ENCODE measurements at regions not wholly inside any gene's neighbourhood (a gene's known extent, or its start where the extent isn't known, plus 50 kb on each side); places are given as distances from the start of the nearest gene placed in this dataset.

DNA sequence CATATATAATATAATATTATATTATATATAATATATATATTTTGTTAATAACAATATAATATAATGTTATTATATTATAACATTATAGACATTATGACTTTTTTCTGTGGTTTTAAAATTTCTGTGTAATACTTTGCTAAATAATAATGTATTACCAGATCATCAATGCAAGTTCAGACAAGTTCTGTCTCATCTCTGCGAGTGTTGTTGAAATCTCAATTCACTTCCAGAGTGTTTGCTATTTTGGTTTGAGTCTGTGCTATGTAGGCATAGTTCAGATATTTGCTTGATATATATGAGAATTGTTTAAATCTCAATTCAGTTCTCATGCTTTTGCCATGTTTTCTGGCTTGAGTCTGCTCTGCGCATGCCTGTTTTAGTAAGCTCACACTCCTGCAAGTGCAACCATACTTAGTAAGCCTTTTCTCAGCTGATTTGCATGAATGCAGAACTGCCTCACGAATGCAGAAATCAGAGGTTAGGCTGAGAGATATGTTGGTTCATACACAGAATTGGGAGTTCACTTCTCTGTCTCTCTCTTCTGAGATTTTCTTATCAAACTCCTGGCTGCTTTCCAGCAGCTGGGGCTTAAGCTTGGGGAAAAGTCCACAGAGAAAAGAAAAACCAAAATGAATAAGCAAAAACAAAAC, 830.2 kb upstream of the SORCS1 start:
- no peak overlapping the region for H3K27ac ChIP-seq (ENCODE audit: low read depth, low read length)
- peak in 2 of 6 donors; percentile 4 to 6 for DNase-seq (ENCODE audit: low read depth in 4 of 6, low spot score in 6 of 6)
- no peaks in the 10 kb centered on the region for H3K9me3 ChIP-seq (ENCODE audit: control insufficient read depth, insufficient read depth, low read length)
- H3K4me1 ChIP-seq (ENCODE audit: control insufficient read depth, insufficient read depth, low read length) = no peaks in the 10 kb centered on the region
- H3K27me3 ChIP-seq (ENCODE audit: control insufficient read depth, insufficient read depth, low read length) = no peaks in the 10 kb centered on the region
- no peaks in the 10 kb centered on the region for H3K36me3 ChIP-seq (ENCODE audit: control insufficient read depth, insufficient read depth, low read length)
- WGBS (ENCODE audit: insufficient coverage) = no CpG with 5 or more reads among the region's 3 CpGs
- H3K4me3 ChIP-seq (ENCODE audit: low read depth, low read length) = no peak overlapping the region

DNA sequence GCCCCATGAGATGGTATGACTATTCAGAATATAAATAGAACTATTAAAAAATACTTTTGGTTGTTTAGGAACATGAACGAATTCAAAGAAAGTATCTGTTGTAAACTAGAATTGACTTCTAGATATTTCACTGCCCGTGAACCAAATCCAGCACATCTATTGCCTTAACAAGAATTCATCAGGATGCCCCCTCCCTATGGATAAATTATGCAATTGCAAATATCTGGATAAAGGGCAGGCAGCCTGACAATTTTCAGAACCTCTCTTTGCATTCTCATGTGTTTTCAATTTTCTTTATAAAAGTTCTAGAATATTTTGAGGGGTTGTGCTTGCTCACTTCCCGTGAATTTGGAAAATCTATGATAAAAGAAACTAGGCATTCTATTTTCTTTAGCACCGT, 822.1 kb upstream of the SORCS1 start:
- no peak for DNase-seq (ENCODE audit: low read depth in 4 of 6, low spot score in 6 of 6)
- WGBS (ENCODE audit: insufficient coverage) = no CpG with 5 or more reads among the region's 4 CpGs
- H3K4me3 ChIP-seq (ENCODE audit: low read depth, low read length) = no peak overlapping the region

DNA sequence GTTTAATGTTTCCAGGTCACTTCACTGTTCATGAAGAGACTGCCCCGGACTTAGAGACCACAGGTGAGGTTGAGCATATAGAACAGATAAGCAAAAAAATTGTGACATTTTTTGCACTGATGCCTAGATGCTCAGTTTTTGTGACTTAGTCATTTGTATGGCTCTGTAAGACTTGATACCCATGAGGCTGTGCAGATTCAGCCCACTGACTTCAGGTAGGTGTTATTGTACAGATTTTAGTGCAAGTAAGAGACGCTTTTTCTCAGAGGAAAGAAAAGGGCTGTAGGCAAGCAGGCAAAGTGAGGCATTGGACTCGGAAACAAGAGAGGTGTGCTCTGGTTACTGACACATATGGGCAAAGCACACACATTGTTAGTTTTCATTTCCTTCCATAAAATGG, 820.1 kb upstream of the SORCS1 start:
- Histone ChIP-seq H3K27ac (ENCODE audit: low read depth, low read length) (no peak overlapping the region), H3K9me3 (ENCODE audit: control insufficient read depth, insufficient read depth, low read length) (no peaks in the 10 kb centered on the region), H3K4me3 (ENCODE audit: low read depth, low read length) (no peak overlapping the region), H3K36me3 (ENCODE audit: control insufficient read depth, insufficient read depth, low read length) (no peaks in the 10 kb centered on the region), H3K4me1 (ENCODE audit: control insufficient read depth, insufficient read depth, low read length) (no peaks in the 10 kb centered on the region), H3K27me3 (ENCODE audit: control insufficient read depth, insufficient read depth, low read length) (no peaks in the 10 kb centered on the region)
- WGBS (ENCODE audit: insufficient coverage) = 100% methylated on average over 1 of the region's 3 CpGs
- no peak for DNase-seq (ENCODE audit: low read depth in 4 of 6, low spot score in 6 of 6)

More for the DNA sequence above, 822.1 kb upstream of the SORCS1 start:
- H3K4me1 ChIP-seq (ENCODE audit: control insufficient read depth, insufficient read depth, low read length) = no peaks in the 10 kb centered on the region
- no peaks in the 10 kb centered on the region for H3K27me3 ChIP-seq (ENCODE audit: control insufficient read depth, insufficient read depth, low read length)
- no peaks in the 10 kb centered on the region for H3K9me3 ChIP-seq (ENCODE audit: control insufficient read depth, insufficient read depth, low read length)
- no peaks in the 10 kb centered on the region for H3K36me3 ChIP-seq (ENCODE audit: control insufficient read depth, insufficient read depth, low read length)
- no peak overlapping the region for H3K27ac ChIP-seq (ENCODE audit: low read depth, low read length)

- Histone ChIP-seq H3K9me3 (ENCODE audit: control insufficient read depth, insufficient read depth, low read length) (no peaks in the 10 kb centered on the region), H3K4me3 (ENCODE audit: low read depth, low read length) (no peak overlapping the region), H3K27ac (ENCODE audit: low read depth, low read length) (no peak overlapping the region), H3K27me3 (ENCODE audit: control insufficient read depth, insufficient read depth, low read length) (no peaks in the 10 kb centered on the region), H3K36me3 (ENCODE audit: control insufficient read depth, insufficient read depth, low read length) (no peaks in the 10 kb centered on the region), H3K4me1 (ENCODE audit: control insufficient read depth, insufficient read depth, low read length) (no peaks in the 10 kb centered on the region)
- DNase-seq (ENCODE audit: low read depth in 4 of 6, low spot score in 6 of 6) = no peak
- no CpG with 5 or more reads among the region's 2 CpGs for WGBS (ENCODE audit: insufficient coverage)
These were observed 819.6 kb upstream of the SORCS1 start for GRCh38 chr10:107984149-107984548.

DNA sequence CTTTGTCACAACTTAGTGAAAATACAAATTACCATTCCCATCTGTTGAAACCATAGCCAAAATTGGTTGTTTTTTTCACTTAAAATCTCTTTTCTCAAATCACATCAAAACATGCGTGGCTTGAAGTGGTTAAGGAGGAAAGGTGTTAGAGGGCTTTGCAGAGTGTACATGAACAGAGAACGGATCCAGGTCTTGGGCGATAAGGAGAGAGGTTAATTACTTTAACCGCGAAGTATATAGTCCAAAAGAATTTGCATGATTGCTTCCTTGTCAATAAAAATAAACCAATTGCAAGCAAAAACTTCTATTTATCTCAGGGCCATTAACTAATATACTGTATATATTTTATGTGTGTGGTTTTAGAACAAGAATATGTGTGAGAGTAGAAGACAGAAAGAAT, 813.9 kb upstream of the SORCS1 start:
- Histone ChIP-seq H3K27ac (ENCODE audit: low read depth, low read length) (no peak overlapping the region), H3K4me1 (ENCODE audit: control insufficient read depth, insufficient read depth, low read length) (no peaks in the 10 kb centered on the region), H3K4me3 (ENCODE audit: low read depth, low read length) (no peak overlapping the region), H3K9me3 (ENCODE audit: control insufficient read depth, insufficient read depth, low read length) (no peaks in the 10 kb centered on the region), H3K27me3 (ENCODE audit: control insufficient read depth, insufficient read depth, low read length) (no peaks in the 10 kb centered on the region), H3K36me3 (ENCODE audit: control insufficient read depth, insufficient read depth, low read length) (no peaks in the 10 kb centered on the region)
- DNase-seq (ENCODE audit: low read depth in 4 of 6, low spot score in 6 of 6) = no peak
- no CpG with 5 or more reads among the region's 5 CpGs for WGBS (ENCODE audit: insufficient coverage)

- no peaks in the 10 kb centered on the region for H3K27me3 ChIP-seq (ENCODE audit: control insufficient read depth, insufficient read depth, low read length)
- no peak overlapping the region for H3K27ac ChIP-seq (ENCODE audit: low read depth, low read length)
- no peaks in the 10 kb centered on the region for H3K4me1 ChIP-seq (ENCODE audit: control insufficient read depth, insufficient read depth, low read length)
- no peak overlapping the region for H3K4me3 ChIP-seq (ENCODE audit: low read depth, low read length)
- WGBS (ENCODE audit: insufficient coverage) = no CpG with 5 or more reads among the region's 1 CpG
- H3K36me3 ChIP-seq (ENCODE audit: control insufficient read depth, insufficient read depth, low read length) = no peaks in the 10 kb centered on the region
- DNase-seq (ENCODE audit: low read depth in 4 of 6, low spot score in 6 of 6) = no peak
- no peaks in the 10 kb centered on the region for H3K9me3 ChIP-seq (ENCODE audit: control insufficient read depth, insufficient read depth, low read length)
These were observed 807.5 kb upstream of the SORCS1 start for GRCh38 chr10:107971973-107972372.

GRCh38 chr10:107971411-107971810, 806.9 kb upstream of the SORCS1 start:
- WGBS (ENCODE audit: insufficient coverage) = 86% methylated on average over 1 of the region's 1 CpG
- Histone ChIP-seq H3K4me3 (ENCODE audit: low read depth, low read length) (no peak overlapping the region), H3K36me3 (ENCODE audit: control insufficient read depth, insufficient read depth, low read length) (no peaks in the 10 kb centered on the region)

GRCh38 chr10:107970512-107970911, 806.0 kb upstream of the SORCS1 start:
- no CpG with 5 or more reads among the region's 3 CpGs for WGBS (ENCODE audit: insufficient coverage)
- Histone ChIP-seq H3K27me3 (ENCODE audit: control insufficient read depth, insufficient read depth, low read length) (no peaks in the 10 kb centered on the region), H3K36me3 (ENCODE audit: control insufficient read depth, insufficient read depth, low read length) (no peaks in the 10 kb centered on the region)

More at GRCh38 chr10:107971411-107971810, 806.9 kb upstream of the SORCS1 start:
- DNase-seq (ENCODE audit: low read depth in 4 of 6, low spot score in 6 of 6) = no peak
- Histone ChIP-seq H3K9me3 (ENCODE audit: control insufficient read depth, insufficient read depth, low read length) (no peaks in the 10 kb centered on the region), H3K27ac (ENCODE audit: low read depth, low read length) (no peak overlapping the region), H3K4me1 (ENCODE audit: control insufficient read depth, insufficient read depth, low read length) (no peaks in the 10 kb centered on the region), H3K27me3 (ENCODE audit: control insufficient read depth, insufficient read depth, low read length) (no peaks in the 10 kb centered on the region)

GRCh38 chr10:107969936-107970335, 805.4 kb upstream of the SORCS1 start:
- no peaks in the 10 kb centered on the region for H3K27me3 ChIP-seq (ENCODE audit: control insufficient read depth, insufficient read depth, low read length)
- H3K36me3 ChIP-seq (ENCODE audit: control insufficient read depth, insufficient read depth, low read length) = no peaks in the 10 kb centered on the region
- H3K27ac ChIP-seq (ENCODE audit: low read depth, low read length) = no peak overlapping the region
- H3K4me1 ChIP-seq (ENCODE audit: control insufficient read depth, insufficient read depth, low read length) = no peaks in the 10 kb centered on the region
- WGBS (ENCODE audit: insufficient coverage) = no CpG with 5 or more reads among the region's 3 CpGs
- H3K9me3 ChIP-seq (ENCODE audit: control insufficient read depth, insufficient read depth, low read length) = no peaks in the 10 kb centered on the region
- H3K4me3 ChIP-seq (ENCODE audit: low read depth, low read length) = no peak overlapping the region
- no peak for DNase-seq (ENCODE audit: low read depth in 4 of 6, low spot score in 6 of 6)

More at GRCh38 chr10:107970512-107970911, 806.0 kb upstream of the SORCS1 start:
- Histone ChIP-seq H3K4me1 (ENCODE audit: control insufficient read depth, insufficient read depth, low read length) (no peaks in the 10 kb centered on the region), H3K4me3 (ENCODE audit: low read depth, low read length) (no peak overlapping the region), H3K9me3 (ENCODE audit: control insufficient read depth, insufficient read depth, low read length) (no peaks in the 10 kb centered on the region), H3K27ac (ENCODE audit: low read depth, low read length) (no peak overlapping the region)
- no peak for DNase-seq (ENCODE audit: low read depth in 4 of 6, low spot score in 6 of 6)

- DNase-seq (ENCODE audit: low read depth in 4 of 6, low spot score in 6 of 6) = no peak
- H3K4me1 ChIP-seq (ENCODE audit: control insufficient read depth, insufficient read depth, low read length) = no peaks in the 10 kb centered on the region
- no peaks in the 10 kb centered on the region for H3K27me3 ChIP-seq (ENCODE audit: control insufficient read depth, insufficient read depth, low read length)
- no peaks in the 10 kb centered on the region for H3K36me3 ChIP-seq (ENCODE audit: control insufficient read depth, insufficient read depth, low read length)
- H3K27ac ChIP-seq (ENCODE audit: low read depth, low read length) = no peak overlapping the region
- no peak overlapping the region for H3K4me3 ChIP-seq (ENCODE audit: low read depth, low read length)
- H3K9me3 ChIP-seq (ENCODE audit: control insufficient read depth, insufficient read depth, low read length) = no peaks in the 10 kb centered on the region
These were observed 802.3 kb upstream of the SORCS1 start for GRCh38 chr10:107966826-107967225.
